ENCODE measurements at regions not wholly inside any gene's neighbourhood (a gene's known extent, or its start where the extent isn't known, plus 50 kb on each side); places are given as distances from the start of the nearest gene placed in this dataset.
"Not testable (repeated sequence)": the region's sequence is repeated elsewhere in the genome, so short reads cannot be mapped to it uniquely, and the experiment has no call there.

DNA sequence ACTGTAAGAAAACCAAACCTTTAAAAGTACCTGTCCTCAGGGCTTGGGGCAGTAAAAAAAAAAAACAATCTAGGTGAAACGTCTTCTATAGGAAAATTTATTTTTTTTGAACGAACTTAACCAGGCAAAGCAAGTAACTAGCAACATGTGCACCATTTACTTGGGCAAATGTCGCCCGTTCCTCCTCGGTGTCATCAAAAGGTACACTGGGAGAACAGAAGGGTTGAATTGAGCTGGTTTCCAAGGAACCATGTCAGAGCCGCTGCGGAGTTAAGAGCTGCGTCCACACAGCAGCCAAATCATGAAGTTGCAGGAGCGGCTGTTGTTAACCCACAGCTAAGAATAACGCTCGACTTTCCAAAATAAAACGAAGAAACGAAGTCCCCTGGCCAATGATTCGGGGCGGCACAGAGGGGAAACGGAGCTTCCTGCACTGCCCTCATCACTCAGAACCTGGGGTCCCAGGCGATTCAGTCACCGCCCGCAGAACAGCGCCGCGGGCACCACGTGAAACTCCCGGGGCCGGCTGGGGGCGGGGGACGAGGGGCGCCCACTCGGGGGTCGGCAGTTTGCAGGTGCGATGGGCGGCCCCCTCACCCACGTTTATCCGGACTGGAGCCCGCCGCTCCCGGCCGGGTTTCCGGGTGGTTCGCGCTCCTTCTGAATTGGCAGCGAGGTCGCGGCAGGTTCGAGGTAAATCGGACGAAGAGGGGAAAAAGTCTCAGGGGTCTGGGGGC lies 53.6 kb upstream of the PLGLB1 start:
- DNase-seq (ENCODE audit: low read depth in 2 of 2): peak; percentile 11 to 20

DNA sequence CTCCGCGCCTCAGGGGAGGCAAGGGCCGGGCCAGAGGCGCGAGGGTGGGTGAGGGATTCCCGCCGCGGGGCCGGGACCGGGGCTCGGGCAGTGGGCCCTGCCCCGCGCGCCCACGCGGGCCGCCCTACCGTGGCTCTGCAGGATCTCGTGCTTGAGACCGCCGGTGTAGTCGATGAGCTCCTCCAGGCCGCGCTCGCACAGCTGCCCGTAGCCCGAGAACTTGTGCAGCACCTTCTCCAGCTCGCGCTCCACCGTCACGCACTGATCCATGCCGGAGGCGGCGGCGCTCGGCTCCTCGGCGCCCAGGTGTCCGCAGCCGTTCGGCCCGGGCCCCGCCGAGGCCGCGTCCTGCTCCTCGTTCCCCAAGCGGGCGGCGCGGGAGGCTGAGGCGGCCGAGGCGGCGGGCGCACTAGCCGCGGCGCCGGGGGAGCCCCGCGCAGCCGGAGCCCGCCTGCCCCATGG lies 54.2 kb upstream of the PLGLB1 start:
- peak; percentile 31 to 45 for DNase-seq (ENCODE audit: low read depth in 2 of 2)

- peak; percentile 82 to 89 for DNase-seq (ENCODE audit: low read depth in 2 of 2)
These were observed 54.8 kb upstream of the PLGLB1 start for GRCh38 chr2:87076253-87077123.

GRCh38 chr2:87077124-87077446 lies 55.4 kb upstream of the PLGLB1 start:
- not testable (repeated sequence) for DNase-seq (ENCODE audit: low read depth in 2 of 2)

GRCh38 chr2:87081727-87082126 lies 60.1 kb upstream of the PLGLB1 start:
- not testable (repeated sequence) for DNase-seq (ENCODE audit: low read depth in 2 of 2)

GRCh38 chr2:87088079-87088478 lies 66.4 kb upstream of the PLGLB1 start:
- not testable (repeated sequence) for DNase-seq (ENCODE audit: low read depth in 2 of 2)

DNA sequence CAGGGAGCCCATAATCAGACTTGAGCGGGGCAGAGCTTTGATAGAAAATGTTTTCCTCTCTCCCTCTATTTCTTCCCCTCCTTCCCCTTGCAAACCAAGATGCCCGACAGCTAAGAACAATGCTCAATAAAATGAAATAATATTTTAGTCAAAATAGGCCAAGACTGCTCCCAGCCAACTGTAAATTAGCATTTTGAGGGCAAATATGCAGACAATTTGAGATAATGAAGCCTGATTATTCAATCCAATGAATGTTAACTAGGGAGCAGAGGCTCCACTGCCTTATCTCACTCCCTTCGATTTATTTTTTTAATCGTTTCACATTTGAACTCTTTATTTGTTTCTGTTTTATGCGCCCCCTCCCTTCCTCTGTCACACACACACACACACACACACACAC lies 67.8 kb upstream of the PLGLB1 start:
- DNase-seq (ENCODE audit: low read depth in 2 of 2): not testable (repeated sequence)

GRCh38 chr2:87093252-87093651 lies 71.6 kb upstream of the PLGLB1 start:
- not testable (repeated sequence) for DNase-seq (ENCODE audit: low read depth in 2 of 2)

DNA sequence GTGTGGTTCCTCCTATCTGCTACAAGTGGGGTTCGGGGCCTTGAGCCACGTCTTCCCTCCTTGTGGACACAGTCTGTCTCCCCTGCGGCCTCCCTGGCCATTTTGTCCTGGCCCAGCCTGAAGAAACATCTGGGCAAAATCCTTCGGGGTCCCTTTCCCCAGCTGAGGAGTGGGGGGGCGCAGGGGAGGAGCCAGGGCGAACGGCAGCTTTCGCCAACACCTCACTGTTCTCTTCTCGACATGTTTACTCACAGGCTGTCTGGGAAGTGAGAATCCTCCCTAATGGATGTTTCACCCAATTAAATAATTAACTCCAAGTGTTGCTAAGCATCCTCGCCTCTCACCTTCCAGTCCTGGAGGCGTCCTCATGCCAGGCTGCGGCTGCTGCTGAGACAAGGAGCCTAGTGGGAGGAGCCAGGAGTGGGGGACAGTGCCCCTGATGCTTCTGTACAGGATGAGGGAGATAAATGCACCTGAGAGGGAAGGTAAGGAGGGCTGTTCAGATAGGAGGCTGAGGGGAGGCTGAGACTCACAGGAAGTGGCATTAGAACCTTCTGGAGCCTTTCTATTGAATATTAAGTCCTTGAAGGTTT lies 72.4 kb upstream of the PLGLB1 start:
- not testable (repeated sequence) for DNase-seq (ENCODE audit: low read depth in 2 of 2)

DNA sequence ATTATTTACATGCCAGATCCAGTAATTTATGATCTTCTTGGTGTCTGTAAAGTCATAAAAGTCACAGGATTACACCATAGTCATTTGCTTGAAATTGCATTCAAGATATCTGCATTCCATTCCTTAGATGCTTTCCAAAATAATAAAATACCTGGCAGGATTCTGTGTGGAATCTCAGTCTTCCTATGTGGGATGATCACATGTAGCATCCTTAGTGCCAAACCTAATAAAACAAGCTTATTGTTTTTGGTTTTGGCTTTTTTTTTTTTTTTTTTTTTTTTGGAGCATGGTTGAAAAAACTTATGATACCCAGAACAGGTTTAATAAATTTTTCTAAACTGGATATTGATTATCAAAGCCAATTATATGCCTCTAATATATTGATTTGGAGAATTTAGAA lies 74.2 kb upstream of the PLGLB1 start:
- not testable (repeated sequence) for DNase-seq (ENCODE audit: low read depth in 2 of 2)

DNA sequence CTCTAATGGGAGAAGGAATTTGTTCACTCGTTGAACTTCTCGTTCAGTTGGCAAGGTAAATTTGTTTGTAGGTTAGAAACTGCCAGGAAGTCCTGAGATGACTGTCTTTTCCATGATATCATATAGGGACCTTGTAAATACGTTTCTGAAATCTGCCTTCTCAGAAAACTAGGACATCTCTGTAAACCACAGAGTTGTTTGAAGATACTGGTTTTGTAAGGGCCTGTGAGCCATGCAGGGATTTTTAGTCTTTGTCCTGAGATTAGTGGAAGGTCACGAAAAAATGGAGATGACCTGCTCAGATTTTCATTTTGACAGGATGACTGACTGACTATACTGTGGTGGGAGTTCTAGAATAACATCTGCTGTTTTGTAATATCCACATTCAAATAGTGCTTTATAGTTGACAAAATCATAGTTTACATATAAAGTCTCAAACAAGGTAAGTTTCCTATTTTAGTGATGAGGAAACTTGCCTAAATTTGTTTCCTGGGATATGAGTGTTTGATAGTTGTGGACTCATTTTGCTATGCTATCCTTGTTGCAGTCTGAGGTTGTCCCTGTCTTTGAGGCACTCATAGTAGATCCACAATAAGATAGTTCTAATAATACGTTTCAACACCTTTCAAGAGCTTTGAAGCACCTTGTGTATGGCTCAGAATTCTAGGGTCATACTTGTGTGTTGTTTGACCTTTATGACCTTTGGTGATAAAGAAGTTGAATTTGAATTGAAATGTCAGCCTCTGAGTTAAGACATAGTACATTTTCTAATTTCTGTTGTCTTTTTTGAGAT lies 107.3 kb upstream of the PLGLB1 start:
- DNase-seq (ENCODE audit: low read depth in 2 of 2): not testable (repeated sequence)

GRCh38 chr2:87132577-87132976 lies 110.9 kb upstream of the PLGLB1 start:
- not testable (repeated sequence) for DNase-seq (ENCODE audit: low read depth in 2 of 2)

GRCh38 chr2:87151835-87152493 lies 130.3 kb upstream of the PLGLB1 start:
- DNase-seq (ENCODE audit: low read depth in 2 of 2): not testable (repeated sequence)

DNA sequence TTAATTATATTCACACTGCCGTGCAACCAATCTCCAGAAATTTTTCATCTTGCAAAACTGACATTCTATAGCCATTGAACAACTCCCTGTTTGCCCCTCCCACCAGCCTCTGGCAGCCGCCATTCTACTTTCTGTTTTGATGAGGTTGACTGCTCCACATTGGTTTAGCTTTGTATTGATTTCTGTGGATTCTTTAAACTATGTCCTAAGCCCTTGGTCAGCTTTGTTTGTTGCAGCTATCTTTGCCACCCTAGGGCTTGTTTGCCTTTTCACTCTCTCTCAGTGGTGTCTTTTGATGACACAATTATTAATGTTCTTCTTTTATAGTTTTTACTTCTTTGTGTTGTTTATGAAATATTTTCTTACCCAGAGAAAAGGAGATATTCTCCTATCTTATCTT lies 152.8 kb upstream of the PLGLB1 start:
- not testable (repeated sequence) for DNase-seq (ENCODE audit: low read depth in 2 of 2)

- DNase-seq (ENCODE audit: low read depth in 2 of 2): not testable (repeated sequence)
These were observed 161.7 kb upstream of the PLGLB1 start for GRCh38 chr2:87183373-87183772.

DNA sequence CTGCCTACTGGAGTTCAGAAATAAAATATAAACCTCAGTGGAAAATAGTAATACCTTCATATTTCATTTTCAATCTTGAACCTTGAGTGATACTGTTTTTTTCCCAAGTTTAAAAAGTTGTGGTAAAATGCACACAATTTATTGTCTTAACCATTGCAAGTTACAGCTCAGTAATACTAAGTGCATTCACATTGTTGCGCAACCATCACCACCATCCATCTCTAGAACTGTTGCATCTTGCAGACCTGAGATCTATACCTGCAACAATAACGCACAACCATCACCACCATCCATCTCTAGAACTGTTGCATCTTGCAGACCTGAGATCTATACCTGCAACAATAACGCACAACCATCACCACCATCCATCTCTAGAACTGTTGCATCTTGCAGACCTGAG lies 162.6 kb upstream of the PLGLB1 start:
- not testable (repeated sequence) for DNase-seq (ENCODE audit: low read depth in 2 of 2)

DNA sequence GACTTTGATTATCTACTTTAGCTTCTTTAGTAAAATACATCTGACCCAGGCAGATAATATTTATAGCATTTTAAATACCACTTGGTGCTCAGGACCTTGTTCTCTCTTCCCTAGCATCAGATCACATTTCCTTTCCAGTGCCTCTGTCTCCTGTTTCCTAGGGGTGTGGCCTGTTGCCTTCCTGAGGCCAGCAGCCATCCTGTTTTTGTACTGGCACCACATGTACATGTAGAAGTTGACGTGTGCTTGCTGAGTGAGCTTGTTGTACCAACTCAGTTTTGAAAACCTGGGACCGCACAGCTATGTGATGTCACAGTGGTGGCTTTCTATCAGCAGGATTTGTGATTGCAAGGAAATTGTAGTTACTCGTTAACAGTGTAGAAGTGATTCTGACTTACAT lies 167.6 kb upstream of the PLGLB1 start:
- DNase-seq (ENCODE audit: low read depth in 2 of 2): not testable (repeated sequence)

DNA sequence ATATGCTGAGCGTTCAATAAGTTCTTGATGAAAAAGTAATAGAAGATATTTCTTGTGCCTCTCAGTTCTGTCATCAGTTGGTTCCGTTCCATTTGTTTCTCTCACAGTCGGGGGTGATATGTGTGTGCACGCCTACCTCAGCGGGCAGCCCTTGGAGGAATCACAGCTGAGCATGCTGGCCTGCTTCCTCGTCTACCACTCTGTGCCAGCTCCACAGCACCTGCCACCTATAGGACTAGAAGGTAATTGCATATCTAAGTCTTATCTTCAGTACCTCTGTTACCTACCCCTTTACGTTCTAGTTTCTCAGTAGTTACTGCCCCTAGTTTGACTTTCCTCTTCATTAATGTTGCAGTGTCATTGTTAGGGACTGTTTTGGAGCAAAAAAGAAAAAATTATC lies 171.7 kb upstream of the PLGLB1 start:
- DNase-seq (ENCODE audit: low read depth in 2 of 2): not testable (repeated sequence)

GRCh38 chr2:87194254-87194999 lies 172.8 kb upstream of the PLGLB1 start:
- DNase-seq (ENCODE audit: low read depth in 2 of 2): not testable (repeated sequence)

- DNase-seq (ENCODE audit: low read depth in 2 of 2): not testable (repeated sequence)
These were observed 175.2 kb upstream of the PLGLB1 start for GRCh38 chr2:87196720-87197388.

Measured in stimulated activated CD8-positive, alpha-beta memory T cell treated with anti-CD3 and anti-CD28 coated beads, Interleukin-15, amount 100 ng/mL, for 48 hours (primary cell).